ENCODE measurements at regions not wholly inside any gene's neighbourhood (a gene's known extent, or its start where the extent isn't known, plus 50 kb on each side); places are given as distances from the start of the nearest gene placed in this dataset.
"Not testable (repeated sequence)": the region's sequence is repeated elsewhere in the genome, so short reads cannot be mapped to it uniquely, and the experiment has no call there.

DNA sequence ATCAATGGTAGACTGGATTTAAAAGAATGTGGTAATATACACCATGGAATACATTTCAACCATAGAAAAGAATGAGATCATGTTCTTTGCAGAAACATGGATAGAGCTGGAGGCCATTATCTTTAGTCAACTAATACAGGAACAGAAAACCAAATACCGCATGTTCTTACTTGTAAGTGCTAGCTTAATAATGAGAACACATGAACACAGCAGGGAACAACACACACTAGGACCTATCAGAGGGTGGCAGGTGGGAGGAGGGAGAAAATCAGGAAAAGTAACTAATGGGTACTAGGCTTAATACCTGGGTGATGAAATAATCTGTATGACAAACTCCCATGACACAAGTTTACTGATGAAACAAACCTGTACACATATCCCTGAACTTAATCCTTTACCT lies 1435.2 kb downstream of the REEP3 start:
- no peak for DNase-seq

DNA sequence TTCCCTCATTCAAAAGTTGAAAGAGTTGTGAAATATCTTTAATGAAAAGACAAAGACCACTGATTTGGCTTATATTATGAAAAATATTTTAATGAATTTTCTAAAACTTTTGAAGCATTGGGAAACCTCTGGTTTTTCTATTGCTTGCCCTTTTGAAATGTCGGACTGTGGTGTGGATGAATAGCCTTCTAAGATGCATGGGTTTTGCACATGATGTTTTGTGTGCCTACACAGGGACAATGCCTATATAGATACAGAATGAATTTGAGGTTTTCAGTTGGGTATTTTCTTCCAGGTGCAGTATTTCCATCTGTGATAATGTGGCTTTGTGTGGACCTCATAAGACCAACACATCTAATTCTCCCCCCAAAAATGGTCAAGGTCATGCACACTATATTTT lies 1437.9 kb downstream of the REEP3 start:
- no peak for DNase-seq

DNA sequence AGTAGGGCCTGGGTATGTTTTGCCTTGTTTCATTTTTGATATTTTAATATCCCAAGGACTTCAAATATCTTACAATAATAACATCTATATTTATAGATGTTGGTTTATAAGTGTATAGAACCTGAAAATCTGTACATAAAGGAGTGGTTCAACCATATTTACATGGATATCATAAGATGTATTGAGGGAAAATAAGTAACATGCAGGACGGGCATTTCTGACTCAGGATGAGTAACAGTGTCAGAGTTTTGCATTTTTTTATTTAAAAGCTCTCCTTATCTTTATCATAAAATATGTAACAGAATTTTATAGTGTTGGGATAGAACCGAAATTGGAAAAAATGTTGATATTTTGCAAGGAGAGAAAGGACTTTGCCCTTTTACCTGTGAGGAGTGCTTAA lies 1438.7 kb downstream of the REEP3 start:
- DNase-seq, result no peak

DNA sequence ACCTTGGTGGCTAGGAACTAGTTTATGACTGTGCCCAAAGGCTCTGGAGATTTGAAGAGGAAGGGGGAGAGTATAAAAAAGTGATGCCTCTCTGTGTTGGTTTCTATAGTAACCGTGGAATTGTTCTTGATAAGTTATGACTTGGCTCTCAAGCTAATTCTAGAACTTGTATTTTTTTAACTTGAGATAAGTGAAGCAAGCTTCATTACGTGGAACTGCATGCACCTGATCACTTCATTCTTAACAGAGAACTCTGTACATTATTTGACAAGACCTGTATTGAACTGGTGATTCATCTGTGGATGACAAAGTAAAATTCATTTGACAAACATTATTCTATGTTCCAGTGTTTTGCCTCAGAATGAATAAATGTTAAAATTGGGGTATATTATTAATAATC lies 1452.2 kb downstream of the REEP3 start:
- DNase-seq, result no peak

DNA sequence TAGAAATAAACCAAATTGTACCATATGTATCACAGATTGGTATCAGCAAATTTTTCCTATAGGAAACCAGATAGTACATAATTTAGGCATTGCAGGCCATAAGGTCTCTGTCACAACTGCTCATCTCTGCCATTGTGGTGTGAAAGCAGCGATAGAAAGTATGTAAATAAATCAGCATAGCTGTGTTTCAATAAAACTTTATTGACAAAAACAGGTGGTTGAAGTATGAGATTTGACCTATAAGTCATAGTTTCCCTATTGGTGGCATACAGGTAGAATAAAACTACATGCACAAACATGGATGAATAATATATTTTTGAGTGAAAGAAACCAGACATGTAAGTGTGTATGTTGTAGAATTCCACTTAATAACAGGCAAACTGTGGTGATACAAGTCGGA lies 1454.9 kb downstream of the REEP3 start:
- no peak for DNase-seq

DNA sequence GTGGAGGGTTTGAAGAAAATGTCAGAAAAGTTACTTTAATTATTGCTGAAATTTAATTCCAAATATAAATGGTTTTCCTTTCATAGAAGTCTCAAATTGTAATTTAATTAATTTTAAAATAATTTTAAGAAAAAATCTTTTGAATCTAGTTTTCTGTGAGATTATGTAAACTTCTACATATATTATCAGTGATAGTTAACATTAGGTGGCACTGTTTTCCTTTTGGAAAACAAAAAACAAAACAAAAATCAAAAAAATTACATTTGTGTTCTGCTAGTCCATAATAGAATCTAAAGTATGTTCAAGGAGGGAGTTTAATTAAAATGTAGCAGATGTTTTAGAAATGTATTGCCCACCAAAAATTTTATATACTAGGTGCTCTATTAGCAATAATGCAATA lies 1456.7 kb downstream of the REEP3 start:
- no peak for DNase-seq

DNA sequence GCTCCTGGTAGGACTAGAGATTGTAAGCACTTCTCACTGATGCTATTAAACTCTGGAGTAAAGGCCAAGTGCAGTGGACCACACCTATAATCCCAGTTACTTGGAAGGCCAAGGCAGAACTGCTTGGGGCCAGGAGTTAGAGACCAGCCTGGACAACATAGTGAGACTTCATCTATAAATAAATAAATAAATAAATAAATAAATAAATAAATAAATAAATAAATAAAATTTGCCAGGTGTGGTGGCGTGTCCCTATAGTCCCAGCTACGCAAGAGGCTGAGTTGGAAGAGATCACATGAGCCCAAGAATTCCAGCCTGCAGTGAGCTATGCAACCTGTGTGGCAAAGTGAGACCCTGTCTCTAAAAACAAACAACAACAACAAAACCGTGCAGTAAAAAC lies 1475.7 kb downstream of the REEP3 start:
- DNase-seq, result no peak

DNA sequence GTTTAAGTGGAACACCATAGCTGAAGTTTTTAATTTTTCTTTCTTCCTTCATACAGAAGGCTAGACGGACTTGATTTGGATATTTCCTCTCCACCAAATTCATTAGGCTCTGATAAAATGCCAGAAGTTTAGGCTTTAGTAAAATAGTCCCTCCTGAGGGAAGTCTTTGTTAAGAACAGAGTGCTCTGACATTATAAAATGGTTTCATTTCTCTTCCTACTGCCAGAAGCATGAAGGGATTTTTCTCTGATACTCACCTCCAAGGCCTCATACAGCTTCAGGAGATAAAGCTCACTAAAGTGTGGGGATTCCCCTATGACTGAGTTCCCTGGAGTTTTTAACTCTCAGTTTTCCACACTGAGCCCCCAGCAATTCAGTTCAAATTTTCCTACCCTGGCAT lies 1489.6 kb downstream of the REEP3 start:
- no peak for DNase-seq

DNA sequence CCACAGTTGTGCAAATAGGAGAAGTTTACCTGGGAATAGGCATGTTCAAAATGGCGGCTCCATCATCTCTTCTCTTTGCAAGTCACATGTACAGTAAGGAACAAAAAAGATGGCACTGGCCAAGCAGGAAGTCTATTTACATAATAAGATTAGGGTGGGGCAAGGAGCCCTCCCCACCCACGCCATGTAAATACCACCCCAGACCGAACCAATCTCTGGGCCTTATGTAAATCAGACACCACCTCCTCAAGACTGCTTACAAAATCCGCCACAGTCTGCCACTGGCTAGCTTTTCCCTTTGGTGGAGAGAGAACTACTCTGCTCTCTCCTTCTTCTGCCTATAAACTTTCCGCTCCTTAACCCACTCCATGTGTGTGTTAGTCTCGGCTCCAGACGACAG lies 1496.3 kb downstream of the REEP3 start:
- DNase-seq, result no peak

DNA sequence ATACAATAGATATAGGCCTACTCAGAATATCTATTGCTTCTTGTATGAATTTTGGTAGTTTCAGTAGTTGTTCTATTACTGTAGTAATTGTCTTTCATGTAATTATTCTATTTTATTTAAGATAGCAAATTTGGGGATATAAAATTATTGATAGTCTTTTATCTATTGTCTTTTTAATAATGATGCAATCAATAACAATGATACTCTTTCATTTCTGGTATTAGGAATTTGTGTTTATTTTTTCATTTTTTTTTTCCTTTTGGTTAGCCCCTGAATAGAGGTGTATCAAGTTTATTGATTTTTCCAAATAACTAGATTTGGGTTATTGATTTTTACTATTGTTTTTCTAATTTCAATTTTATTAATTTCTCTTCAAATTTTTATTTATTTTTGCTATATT lies 1503.7 kb downstream of the REEP3 start:
- no peak for DNase-seq

DNA sequence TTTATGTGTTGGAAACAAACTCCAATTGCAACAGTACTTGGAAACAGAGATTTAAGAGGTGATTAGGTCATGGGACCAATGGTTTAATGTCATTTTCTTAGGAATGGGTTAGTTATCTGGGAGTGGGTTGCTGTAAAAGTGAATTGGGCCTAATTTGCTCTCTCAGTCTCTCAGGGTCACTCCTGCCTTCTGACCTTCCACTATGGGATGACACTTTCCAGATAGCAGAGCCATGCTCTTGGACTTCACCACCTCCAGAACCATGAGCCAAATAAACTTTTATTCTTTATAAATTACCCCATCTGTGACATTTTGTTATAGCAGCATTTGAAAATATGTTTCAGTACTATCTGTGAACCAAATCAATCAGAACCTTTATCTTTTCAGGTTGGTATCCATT lies 1509.1 kb downstream of the REEP3 start:
- no peak for DNase-seq

DNA sequence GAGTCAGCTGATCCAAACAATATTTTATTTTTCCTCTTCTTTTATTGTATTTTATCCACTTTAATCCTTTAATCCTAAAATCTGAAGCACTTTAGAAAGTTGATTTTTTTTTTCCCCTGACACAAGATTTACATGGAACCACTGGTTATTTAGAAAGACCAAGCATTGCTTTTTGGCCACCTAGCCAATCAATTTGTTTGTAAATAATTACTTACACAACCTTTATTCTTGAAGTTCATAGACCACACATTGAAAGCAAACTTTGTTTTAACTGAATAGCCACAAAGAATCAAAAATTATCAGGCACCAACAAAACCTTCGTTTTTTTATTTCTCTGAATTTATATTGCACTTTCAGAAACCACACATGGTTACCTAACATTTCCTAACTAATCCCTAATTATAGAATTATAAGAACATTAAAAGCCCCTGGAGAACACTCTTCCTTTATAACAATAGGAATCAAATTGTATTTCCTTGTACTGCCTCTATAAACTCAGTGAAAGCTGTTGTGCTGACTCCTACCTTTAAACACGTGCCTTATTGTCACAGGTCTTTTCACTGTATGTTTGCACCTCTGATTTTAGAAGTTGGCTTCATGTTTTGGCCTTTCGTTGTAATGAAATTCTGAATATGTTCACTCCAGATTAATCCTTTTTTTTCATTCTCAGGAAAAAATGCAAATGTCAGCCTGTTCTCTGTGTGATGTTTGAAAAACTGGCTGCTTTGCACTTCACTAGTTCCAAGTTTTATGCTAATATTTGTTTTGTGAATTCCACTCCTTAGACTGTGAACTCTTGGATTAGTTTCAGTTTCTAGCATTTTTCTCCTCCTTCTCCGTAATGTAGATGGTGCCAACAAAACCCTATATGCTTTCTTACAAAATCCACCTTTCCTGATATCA lies 1511.9 kb downstream of the REEP3 start:
- no peak for DNase-seq

DNA sequence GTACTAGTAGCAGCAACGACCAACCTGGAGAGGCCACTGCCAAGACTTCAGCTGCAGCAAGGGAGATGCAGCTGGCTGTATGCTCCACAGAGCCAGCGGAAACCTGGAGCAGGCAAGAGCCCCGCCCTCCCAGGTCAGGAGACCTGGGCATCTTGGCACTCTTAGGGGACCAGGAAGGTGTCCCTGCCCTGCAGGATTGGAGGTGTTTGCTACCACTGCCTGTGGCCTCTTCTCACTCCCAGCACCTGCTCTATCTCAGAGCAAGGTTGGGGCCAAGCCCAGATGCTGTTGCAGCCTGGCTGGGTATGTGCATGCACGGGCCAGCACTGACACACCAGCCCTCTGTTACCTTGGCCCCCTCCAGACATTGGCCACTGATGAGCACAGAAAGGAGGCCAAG lies 1512.8 kb downstream of the REEP3 start:
- DNase-seq, result no peak

DNA sequence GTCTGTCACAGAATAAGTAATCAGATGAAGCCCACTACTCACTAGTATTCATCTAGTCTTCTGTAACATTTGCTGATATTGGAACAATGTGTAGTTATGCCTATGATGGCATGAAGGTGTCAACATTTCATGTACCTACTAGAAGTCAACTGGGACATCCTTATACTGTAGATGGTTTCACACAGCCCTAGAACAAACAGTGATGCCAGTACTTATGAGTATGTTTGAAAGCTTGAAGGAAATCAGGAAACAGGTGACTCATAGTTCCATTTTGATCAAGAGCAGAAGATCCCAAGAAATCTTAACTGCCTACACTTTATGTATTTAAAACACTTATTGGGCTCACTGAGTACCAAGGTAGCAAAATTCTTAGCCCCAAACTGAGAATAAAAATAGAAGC lies 1519.6 kb downstream of the REEP3 start:
- no peak for DNase-seq

DNA sequence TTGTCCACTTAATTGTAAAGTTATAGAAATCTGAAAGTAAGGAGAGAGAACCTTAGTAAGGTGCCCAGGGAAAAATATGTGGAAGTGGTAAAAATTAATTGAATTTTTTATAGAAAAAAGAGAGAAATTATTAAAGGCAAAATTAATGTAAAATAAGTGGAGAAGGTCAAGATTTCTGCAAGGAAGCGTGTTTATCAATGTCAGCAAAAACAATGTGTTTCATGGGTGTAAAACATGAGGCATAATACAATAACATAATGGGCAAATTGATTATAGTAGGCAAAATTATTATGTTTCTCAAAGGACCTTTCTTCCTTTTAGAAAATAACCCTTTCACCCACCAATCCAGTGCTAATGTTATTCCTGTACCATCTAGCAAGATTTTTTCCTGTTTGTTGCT lies 1520.1 kb downstream of the REEP3 start:
- DNase-seq, result no peak

DNA sequence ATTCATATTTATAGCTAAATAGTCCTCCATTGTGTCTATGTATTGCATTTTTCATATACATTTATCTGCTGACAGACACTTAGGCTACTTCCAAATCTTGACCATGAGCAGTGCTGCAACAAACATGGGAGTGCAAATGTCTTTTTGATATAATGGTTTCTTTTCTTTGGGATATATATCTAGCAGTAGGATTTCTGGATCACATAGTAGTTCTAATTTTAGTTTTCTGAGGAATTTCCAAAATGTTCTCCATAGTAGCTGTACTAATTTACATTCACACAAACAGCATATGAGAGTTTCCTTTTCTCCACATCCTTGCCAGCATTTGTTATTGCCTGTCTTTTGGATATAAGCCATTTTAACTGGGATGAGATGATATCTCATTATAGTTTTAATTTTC lies 1521.3 kb downstream of the REEP3 start:
- no peak for DNase-seq

DNA sequence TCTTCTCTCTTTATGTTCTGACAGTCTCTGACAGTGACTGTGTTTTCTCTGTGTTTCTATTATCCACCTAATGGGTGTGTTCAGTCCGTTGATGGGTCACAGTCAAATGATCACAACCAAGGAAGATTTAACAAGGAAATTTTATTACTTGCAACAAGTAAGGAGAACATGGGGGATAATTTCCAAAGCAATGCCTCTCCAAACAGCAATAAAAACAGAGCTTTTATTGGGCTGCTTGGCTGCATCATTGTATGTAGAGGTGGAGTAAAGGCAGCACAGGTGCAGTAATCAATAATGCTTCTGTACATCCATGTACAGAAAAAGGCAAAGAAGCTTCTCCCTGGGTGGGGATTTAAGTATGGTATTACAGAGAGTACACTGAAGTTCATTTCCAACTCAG lies 1525.6 kb downstream of the REEP3 start:
- DNase-seq, result no peak

DNA sequence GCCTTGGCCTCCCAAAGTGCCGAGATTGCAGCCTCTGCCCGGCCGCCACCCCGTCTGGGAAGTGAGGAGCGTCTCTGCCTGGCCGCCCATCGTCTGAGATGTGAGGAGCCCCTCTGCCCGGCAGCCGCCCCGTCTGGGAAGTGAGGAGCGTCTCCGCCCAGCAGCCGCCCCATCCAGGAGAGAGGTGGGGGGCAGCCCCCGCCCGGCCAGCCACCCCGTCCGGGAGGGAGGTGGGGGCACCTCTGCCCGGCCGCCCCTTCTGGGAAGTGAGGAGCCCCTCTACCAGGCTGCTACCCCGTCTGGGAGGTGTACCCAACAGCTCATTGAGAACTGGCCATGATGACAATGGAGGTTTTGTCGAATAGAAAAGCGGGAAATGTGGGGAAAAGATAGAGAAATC lies 1530.9 kb downstream of the REEP3 start:
- not testable (repeated sequence) for DNase-seq

DNA sequence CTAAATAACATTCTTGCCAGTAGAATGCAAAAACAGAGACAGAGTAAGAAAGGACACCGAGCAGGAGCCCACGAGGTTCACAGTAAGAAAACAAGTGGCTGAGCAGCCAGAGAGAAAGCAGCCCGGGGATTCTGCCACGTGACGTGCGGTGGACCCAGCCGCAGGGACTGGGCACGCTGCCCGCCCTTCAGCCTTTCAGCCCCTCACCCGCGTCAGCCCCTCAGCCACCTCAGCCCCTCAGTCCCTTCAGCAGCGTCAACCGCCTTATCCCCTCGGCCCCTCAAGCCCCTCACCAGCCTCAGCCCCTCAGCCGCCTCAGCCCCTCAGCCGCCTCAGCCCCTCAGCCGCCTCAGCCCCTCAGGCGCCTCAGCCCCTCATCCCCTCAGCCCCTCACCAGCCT lies 1532.2 kb downstream of the REEP3 start:
- not testable (repeated sequence) for DNase-seq

DNA sequence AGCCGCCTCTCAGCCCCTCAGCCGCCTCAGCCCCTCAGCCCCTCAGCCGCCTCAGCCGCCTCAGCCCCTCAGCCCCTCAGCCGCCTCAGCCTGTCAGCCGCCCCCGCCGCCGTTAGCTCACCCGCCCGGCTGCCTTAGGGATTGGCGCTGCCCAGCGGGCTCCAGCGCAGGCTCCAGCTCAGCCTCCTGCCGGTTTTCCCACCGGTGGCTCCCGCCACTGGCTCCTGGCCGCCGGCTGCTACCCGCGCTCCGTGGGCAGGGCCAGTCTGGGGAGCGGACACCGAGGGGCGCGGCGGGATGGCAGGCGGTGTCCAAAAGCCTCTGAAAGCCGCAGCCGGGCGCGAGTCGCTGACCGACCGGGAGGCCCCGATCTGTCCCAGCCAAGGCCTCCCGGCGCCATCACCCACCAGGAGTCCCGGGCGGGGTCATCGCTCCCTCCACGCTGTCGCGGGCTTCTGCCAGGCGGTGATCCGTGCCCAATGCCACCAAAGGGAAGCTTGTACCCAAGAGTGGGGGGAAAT lies 1532.7 kb downstream of the REEP3 start:
- not testable (repeated sequence) for DNase-seq

DNA sequence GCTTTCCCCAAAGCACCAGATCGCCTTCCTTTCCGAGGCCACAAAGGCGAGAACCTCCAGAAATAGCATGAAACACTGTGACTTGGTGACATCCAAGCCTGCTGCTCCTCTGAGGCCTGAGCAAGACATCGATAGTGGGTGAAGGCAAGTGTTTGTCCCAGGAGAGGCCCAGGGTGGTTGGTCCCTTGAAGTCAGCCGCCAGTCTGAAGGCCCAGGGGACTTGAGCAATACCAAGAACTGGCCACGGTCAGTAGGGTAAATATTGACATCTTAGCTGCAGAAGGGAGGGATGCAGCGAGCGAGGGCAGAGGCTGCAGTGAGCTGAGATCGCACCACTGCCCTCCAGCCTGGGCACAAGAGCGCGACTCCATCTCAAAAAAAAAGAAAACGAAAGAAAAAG lies 1533.5 kb downstream of the REEP3 start:
- DNase-seq, result not testable (repeated sequence)

DNA sequence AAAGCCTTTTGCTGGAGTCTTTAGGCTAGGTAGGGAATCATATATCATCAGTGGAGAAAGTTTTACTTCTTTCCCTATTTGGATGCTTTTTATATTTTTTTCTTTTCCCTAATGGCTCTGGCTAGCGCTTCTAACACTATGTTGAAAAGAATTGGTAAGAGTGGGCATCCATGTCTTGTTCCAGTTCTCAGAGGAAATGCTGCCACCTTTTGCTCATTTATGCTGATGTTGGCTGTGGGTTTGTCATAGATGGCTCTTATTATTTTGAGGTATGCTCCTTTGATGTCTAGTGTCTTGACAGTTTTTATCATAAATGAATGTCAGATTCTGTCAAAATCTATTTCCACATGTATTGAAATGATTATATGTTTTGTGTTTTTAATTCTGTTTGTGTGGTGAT lies 1544.1 kb downstream of the REEP3 start:
- DNase-seq, result no peak

DNA sequence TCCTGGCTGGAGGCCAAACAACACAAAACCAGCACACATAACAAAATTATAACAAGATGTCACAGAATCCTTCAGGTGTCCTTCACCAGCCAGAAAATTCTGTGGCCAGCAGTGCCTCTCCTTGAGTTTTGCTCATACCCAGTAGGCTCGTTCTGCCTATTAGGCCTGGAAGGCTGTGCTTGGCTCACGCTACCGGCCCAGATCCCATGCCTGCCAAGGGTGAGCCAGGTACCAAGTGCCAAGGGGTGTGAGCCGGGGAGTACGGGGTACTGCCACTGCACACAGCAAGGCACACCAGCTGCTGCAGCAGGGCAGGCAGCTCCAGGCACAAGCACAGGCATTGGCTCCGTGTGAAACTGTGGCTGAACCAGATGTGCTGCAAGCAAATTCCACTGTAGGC lies 1562.0 kb downstream of the REEP3 start:
- DNase-seq, result no peak

DNA sequence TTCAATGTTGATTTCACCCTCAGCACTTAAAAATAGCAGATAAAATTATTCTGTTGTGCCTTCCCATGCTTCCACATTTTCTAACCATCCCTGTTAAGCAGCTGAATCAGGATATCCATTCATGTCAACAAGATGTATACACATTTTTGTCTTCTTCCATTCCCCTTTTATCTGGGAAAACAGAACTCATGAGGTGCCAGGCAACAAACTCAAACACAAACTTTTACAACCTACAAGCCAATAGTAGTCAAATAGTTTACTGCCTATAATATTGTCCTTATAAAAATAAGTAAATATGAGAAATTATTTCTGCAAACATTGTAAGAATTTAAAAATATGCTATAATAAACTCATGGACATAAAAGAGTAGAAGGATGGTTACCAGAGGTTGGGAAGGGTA lies 1569.8 kb downstream of the REEP3 start:
- DNase-seq, result no peak

DNA sequence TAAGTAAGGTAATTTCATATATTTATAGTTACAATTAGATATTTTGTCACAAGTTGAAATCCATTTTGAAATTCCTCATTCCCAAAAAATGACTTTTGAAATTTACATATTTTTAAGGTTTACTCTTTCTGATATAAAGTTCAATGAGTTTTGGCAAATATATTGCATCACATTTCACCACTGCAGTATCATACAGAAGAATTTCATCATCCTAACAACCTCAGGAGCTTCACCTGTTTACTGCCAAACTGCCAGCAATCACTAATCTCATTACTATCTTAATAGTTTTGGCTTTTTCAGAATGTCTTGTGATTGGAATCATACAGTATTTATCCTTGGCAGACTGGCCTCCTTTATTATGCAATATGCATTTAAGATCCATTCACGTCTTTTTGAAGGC lies 1578.9 kb downstream of the REEP3 start:
- no peak for DNase-seq

Data from CD4-positive, alpha-beta T cell treated with Interleukin-4 for 4 hours (primary cell).